Fibroblast of gingiva (primary cell): ENCODE measurements at regions not wholly inside any gene's neighbourhood (a gene's known extent, or its start where the extent isn't known, plus 50 kb on each side); places are given as distances from the start of the nearest gene placed in this dataset.
A peak's percentile ranks its signal among the peaks of the same experiment; 100 is the strongest.

Experiments used
- DNase-seq: peaks from one replicate; pipeline ENCODE4 v3.0.0-alpha.2; 2011; ENCODE audit warnings: low read depth

DNA sequence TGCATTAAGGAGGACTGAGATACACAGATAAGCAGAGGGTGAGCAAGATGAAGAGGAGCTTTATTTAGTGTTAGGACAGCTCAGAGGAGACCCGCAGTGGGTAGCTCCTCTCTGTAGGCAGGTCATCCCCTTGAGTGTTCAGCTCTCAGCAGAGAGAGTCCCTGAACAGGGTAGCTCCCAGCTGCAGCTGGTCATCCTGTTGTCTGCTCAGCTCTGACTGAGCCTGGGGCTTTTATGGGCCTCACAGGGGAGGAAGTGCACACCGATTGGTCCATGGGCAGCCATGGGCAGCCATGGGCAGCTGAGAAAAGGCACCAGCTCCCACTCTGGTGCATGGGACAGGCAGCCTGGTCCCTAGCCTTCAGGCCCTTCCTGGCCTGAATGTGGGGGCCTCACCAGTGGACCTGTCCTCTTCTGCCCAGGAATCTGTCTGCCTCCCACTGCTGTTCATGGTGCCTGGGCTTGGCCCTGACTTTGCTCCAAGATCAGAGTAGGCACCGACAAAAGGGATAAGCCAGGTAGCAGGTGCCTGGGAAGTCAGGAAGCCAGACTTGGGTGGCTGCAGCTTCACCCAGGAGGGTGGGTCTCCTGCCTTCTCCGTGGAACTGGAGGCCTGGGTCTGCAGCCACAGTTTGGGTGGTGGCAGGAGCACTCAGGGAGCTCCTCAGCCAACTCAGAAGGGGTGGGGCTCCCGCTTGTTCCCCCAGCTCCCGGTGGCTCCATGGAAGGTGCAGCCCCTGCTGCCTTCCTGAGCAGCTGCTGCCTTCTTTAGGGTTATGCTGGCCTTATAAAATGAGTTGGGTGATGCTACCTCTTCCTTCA lies 54.7 kb downstream of the MYEOV start:
- DNase-seq: no peak

DNA sequence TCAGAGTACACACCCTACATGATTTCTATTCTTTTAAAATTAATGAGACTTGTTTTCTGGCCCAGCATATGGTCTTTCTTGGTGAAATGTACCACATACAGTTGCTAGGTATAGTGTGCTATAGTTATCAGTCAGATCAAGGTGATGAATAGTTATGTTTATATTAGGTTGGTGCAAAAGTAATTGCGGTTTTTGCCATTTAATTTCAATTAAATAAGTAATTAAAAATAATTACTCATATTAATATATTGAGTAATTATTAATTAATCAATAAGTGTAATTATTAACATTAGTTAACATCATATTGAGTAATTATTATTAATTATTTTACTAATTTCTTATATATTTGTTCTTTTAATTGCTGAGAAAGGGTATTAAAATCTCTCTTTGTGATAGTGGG lies 56.1 kb downstream of the MYEOV start:
- DNase-seq: no peak

DNA sequence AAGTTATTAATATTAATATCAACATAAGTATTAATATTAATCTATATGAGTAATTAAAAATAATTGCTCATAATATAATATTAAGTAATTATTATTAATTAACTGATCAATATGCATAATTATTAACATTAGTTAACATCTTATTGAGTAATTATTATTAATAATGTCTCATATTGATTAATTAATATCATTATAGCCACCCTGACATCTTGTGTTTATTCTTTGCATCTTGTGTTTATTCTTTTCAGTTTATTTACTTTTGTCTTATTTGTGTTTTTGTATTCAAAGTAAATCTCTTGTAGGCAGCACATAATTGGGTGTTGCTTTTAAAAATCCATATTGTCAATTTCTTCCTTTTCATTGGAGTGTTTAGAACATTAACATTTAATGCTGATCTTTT lies 56.6 kb downstream of the MYEOV start:
- DNase-seq: no peak

DNA sequence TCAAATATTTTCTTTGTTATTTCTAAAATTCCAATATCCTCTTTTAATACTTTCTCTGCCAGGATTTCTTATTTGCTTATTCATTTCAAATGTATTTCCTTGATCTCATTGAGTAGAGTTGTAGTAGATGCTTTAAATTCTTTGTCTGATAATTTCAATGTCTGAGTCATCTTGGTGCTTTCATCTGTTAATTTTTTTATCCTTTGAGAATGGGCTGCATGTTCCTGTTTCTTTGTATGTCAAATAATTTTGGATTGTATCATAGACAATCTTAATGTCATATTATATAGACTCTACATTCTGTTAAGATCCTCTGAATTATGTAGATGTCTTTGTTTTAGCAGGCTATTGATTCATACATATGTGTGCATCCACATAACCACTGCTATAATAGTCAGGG lies 57.5 kb downstream of the MYEOV start:
- DNase-seq: peak; percentile 46

DNA sequence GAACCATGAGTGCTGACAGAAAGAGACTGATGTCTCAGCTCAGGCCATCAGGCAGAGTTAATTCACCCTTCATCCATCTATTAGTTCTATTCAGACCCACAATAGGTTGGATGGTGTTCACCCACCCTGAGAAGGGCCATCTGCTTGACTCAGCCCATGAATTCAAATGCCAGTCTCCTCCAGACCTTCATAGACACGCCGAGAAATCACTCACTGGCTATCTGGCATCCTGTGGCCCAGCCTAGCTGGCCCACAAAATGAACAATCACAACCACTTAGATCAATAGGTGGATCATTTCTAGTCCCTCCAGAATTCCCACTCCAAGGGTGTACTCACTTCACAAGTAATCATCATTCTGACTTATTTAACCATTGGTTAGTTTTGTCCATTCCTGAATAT lies 58.2 kb downstream of the MYEOV start:
- no peak for DNase-seq

DNA sequence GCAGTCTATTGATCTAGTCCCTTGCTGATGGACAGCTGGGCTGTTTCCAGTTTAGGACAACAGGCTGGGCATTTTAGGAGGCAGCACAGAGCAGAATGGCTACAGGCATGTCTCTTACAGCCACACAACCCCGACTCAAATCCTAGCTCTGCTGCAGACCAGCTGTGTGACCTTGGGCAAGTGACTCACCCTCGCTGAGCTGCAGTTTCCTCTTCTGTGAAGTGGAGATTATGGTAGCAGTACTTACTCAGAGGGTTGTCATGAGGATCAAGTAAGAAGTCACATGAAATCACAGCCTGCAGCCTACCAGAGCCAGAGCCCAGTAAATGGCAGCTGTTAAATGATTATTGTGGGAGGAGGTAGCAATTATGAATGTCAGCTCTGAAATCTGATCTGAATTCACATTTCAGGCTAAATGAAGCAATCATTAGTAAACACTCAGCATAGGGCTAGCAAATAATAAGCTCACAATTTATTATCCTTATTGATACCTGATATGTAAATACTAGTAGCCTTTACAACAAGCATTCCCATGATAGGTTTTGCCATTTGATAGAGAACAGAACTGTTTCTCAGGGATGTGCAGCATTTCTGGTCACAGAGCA lies 58.9 kb downstream of the MYEOV start:
- DNase-seq: peak; percentile 82

DNA sequence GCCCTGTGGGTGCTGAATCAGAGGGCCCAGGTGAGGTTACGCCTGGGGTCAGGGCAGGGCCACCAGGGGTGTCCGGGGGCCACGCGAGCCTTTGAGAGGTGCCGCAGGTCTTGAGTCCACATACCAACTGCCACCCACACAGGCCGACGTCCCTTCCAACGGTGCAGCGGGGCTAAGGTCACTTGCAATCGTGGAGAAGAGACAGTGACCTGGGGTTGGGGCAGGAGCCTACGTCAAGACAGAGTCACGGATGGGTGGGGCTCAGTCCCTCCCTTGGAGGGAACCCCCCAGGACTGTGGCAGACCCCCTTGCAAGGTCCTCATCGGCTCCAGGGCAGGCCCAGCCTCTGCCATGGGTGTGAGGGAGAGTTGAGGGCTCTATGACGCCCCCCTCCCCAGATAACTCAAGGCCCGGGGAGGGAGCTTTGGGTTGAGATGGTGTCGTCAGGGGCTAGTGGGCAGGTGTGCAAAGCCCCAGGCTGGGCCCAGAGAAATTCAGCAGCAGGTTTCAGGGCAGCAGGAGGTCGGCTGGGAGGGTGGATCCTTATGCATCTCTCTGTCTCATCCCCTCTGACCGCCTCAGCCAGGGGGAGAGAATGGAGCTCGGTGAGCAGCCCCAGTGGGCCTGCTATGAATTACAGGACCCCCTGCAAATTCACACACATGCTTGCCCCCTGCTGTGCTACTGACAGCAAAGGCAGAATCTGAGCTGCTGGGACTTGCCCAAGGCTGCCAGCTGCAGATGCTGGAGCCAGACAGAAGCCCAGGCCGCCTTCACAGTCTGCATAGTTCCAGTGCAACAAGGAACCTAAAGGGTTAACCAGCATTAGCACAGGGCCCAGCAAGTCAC lies 60.0 kb downstream of the MYEOV start:
- no peak for DNase-seq

DNA sequence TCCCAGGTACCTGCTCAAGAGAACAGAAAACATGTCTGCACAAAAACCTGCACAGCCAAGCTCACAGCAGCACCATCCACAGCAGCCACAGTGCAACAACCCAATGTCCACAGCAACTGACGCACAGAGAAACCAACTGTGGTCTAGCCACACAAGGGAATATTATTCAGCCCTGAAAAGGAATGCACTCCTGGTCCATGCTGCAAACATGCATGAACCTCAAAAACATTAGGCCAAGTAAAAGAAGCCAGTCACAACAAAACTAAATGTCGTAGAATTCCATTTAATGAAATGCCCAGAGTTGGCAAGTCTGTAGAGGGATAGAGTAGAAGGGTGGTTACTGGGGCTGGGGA lies 60.6 kb downstream of the MYEOV start:
- DNase-seq: no peak

DNA sequence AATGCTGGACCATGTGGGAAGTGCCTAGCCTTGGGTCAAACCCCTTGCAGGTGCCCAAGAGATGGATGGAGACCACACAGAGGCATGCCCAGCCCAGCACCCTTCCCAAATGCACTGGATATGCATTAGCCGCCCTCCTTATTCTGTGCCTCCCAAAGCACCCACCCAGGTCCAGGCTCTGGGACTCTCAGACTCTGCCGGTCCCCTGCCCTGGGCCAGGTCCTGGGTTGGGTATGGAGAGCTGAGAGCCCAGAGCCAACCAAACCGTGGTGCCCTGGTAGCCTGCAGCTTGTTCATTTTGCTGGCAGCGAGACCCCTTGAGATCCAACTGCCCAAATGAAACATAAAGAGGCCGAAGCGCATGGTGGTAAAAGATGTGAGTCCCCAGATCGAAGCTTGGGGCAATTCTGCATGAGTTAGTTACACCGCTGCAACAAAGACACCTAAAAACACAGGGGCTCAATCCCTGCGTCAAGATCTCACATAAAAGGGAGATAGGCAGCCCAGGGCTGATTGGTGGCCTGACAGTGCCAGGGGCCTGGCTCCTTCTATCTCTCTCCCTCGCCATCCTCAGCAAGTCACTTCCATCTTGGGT lies 61.5 kb downstream of the MYEOV start:
- no peak for DNase-seq

DNA sequence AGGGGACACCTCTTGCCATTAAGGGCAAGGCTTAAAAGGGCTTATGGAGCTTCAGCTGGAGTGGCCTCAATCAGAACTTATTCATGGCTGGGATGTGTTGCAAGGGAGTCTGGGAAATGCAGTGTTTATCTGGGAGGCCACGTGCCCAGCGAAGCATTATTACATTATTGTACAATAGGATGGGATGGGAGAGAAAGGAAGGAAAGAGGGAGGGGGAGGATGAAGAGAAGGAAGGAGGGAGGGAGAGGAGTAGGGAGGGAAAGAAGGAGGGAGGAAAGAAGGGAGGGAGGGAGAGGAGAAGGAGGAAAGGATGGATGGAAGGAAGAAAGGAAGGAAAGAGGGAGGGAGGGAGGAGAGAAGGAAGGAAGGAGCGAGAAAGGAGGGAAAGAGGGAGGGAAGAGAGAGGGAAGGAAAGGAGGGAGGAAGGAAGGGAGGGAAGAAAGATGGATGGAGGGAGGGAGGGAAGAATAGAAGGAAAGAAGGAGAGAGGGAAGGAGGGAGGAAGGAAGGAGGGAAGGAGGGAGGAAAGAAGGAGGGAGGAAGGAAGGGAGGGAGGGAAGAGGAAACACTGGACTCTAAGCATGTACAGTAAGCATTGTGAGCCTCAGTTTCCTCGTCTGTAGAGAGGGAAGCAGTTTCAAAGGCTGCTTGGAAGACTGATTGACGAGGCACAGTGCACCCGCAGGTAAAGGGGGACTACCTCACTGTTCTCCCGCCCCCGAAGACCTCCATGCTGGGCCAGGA lies 62.2 kb downstream of the MYEOV start:
- DNase-seq: no peak

DNA sequence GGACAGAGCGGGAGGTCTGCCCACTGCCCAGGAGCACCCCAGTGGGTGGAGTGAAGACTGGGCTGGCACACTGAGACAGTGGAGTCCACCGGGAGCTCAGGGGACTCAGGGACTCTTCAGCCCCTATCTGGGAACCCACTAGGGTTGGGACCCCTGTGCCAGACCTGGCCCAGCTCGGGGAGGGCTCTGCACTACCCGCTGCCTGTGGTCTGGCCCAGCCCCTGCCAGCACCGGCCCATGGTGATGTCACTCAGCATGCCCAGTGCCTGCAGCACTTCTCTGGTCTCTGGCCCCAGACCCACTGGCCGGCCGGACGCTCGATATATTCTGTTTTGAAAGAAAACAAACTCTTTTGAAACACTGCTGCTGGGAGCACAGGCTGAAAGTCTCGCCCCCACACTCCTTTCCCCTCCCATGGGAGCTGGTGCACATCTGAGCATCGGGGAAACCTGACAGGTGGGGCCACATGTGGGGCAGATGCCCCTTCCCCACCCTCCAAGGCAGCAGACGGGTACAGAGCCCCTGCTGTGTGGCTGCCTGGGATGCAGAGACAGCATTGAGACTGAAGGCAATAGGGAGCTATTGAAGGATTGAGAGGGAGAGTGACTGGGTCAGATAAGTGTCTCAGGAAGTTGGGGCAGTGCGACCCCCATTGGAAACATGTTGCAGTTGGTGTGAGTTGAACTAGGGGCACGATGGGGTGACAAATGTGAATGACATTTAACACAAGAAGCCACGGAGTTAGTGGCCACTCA lies 62.9 kb downstream of the MYEOV start:
- DNase-seq: peak; percentile 31

DNA sequence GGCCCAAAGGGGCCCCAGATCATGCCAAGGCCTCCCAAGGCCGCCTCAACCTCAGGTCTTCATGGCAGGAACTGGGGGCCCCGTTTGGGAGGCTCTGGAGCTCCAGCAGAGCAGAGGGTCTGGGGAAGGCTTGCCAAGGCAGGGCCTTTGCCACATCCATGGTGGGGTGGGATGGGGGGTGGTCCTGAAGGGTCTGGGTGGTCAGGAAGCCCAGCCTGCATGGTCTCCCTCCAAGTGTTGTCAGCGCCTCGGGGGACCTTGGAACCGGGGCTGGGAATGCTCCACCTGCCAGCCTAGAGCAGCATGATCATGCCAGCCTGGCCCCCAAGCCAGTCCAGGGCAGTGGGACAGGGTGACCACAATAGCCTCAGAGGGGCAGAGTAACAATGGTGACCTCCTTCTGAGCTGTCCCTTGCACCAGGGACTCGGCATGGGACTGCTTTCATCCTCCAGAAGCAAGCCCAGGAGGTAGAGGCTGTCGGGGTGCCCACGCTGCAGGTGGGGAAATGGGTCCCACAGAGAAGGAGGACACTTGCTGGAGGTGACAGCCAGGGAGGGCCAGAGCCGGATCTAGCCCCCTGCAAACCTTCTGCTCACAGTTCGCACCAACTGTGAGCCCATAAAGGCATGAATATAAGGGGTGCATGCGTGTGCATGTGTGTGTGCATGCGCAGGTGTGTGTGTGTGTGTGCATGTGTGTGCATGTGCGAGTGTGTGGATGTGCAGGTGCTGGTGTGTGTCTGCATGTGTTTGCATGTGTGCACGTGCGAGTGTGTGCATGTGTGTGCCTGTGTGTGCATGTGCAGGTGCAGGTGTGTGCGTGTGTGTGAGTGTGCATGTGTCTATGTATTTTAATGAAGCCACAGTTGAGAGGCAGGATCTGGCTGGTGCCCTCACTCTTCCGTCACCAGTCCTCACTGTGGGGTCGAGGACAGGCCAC lies 63.8 kb downstream of the MYEOV start:
- DNase-seq: no peak

DNA sequence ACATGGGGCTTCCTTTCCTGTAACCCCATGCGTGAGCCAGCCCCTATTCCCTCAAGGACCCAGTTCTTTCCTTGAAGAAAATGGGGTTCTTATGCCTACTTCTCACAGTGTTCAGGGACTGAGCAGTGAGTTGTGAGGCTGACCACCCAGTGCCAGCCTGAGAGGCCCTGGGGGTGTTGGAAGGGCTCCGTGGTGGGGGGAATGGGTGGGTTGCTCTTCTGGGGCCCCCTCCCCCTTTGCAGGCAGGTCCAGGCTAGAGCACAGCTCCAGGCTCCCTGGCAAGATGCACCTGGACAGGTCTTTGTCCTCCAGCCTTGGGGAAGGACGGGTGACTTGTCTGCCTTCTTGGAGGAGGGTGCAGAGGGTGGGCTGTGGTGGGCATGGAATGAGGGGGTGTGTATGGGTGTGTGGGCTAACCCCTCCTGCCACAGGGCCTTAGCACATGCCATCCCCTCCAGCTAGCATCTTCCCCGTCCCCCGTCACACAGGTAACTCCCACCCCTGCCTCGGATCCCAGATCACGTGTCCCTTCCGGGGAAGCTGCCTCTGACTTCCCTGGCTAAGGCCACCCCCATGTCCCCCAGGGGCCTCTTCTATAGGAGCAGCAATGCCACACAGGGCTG lies 64.6 kb downstream of the MYEOV start:
- DNase-seq: no peak

DNA sequence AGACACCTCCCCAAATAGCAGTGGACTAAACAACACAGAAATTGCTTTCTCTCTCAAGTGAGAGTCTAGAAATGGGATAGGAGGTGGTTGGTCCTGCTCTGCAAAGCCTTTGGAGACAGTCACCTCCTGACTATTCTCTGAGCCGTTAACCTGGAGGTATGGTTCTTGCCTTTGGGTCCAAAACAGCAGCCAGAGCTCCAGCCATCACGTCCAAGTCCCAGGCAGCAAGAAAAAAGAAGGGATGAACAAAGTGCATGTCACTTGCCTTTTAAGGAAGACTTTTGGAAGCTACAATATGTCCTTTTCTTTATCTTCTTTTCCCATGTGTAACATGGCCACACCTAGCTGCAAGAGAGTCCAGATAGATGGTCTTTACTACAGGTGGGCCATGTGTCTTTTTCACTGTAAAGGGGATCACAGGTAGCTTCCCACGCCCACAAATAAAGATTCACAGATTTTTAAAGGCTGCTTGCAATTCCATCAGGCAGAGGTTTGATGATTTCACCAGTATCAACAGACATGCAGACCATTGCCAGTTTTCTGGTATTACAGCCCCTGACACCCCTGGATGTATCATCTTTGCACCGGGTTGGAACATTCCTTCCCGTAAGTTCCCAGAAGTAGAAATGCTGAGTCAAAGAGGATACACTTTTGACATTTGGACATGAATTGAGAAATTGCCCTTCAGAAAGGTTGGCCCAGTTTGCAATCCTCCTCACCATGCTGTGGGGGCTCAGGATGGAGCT lies 66.0 kb downstream of the MYEOV start:
- DNase-seq: peak; percentile 88

DNA sequence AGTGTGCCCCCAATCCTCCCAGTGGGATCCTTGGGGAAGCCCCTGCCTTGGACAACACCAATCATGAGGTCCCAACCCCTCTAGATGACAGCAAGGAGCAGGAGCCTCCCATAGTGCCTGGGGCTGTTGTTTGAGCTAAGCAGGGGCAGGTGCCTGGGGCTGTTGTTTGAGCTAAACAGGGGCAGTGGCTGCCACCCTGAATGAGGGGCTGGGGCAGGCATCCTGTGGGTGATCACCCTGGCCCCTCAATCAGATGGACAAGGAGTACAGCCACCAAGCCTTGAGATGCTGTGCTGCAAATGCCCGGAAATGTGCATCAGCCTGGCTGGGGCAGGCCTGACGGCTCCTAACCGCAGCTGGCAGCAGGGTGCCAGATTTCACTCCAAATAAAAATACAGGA lies 66.7 kb downstream of the MYEOV start:
- no peak for DNase-seq

DNA sequence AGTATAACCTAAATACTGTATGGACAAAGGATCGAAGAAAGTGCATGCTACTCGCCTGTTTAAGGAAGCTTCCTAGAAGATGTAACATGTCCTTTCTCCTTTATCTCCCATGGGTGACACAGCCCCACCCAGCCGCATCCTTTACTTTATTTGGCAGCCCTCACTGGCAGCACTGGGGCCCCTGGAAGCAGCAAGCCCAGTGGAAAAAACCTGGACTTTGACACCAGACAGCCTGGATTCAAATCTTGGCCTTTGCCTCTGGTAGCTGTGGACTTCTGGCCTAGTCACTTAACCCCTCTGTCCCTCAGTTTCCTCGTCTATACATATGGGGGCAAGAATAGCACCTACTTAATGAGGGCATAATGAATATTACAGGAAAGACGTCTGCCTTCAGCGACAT lies 67.1 kb downstream of the MYEOV start:
- DNase-seq: no peak

DNA sequence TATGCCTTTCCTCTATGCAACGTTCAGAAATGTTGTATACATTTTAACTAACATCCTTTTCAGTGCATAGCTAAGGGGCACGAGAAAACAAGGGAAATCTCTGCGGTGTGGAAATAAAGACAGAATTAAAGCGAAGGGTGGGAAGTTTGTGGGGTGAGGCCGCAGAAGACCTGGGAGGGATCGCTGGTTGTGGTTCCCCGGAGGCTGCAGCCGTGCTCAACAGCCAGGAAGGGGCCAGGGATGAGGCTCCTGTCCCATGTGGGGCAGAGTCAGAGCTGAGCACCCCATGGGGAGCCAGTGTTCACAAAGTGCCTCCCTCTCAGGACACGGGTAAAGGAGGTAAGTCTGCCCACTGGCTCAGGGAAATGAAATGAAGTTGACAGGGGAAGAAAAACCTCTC lies 67.5 kb downstream of the MYEOV start:
- no peak for DNase-seq

DNA sequence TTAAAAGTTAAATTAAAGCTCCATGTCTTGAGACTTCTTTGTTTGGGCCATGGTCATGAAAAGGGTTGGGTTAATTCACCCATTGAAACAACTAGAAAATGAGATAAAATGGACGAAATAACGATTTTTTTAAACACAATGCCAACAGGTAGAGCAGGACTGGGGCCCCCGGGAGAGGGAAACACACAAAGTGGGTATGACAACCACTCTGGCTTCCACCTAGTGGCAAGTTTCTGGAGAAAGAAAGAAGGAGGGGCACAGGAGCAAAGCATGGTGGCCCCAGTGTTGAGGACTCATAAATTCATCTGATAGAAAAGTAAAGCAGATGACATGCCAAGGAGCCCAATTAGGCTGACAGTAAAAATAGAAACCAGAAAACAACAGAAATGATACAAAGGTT lies 68.4 kb downstream of the MYEOV start:
- no peak for DNase-seq

DNA sequence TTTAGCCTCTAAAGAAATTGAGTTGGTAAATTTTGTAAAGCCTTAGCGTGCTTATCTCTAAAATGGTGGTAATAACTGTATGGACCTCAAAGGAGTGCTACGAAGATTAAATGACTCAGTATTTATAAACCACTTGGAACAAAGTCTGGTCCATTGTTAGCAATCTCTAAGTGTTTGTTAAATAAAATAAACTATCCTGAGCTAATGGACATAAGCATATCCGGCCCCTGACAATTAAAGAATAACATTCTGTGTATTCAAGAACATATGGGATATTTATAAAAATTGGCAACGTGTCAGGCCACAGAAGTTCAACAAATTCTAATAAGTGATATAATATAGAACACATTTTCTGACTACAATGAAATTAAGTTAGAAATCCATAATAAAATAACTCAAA lies 71.0 kb downstream of the MYEOV start:
- peak; percentile 33 for DNase-seq
